GM19468 (cell line): ENCODE measurements at regions not wholly inside any gene's neighbourhood (a gene's known extent, or its start where the extent isn't known, plus 50 kb on each side); places are given as distances from the start of the nearest gene placed in this dataset.

Experiments
- ATAC-seq: cut with Tn5 transposase; IDR thresholded peaks from one replicate; pipeline ENCODE4 v1.9.1; 2021; ENCODE audit warnings: mild to moderate bottlenecking, moderate library complexity, moderate number of reproducible peaks; ENCODE audit not compliant: unreplicated experiment; ENCODE audit errors: extremely low read depth

GRCh38 chr1:5720045-5720444 is 272.2 kb downstream of the NPHP4 start:
- ATAC-seq: no peak

GRCh38 chr1:5718831-5719632 is 273.2 kb downstream of the NPHP4 start:
- no peak for ATAC-seq

- ATAC-seq: no peak
These were observed 275.1 kb downstream of the NPHP4 start for GRCh38 chr1:5717031-5717682.

GRCh38 chr1:5716126-5716525 is 276.1 kb downstream of the NPHP4 start:
- ATAC-seq: no peak

- no peak for ATAC-seq
These were observed 278.9 kb downstream of the NPHP4 start for GRCh38 chr1:5713101-5714010.

- ATAC-seq: no peak
These were observed 280.1 kb downstream of the NPHP4 start for GRCh38 chr1:5711956-5712645.

GRCh38 chr1:5711079-5711478 is 281.1 kb downstream of the NPHP4 start:
- ATAC-seq: no peak

- ATAC-seq: no peak
These were observed 282.2 kb downstream of the NPHP4 start for GRCh38 chr1:5709976-5710375.

GRCh38 chr1:5709461-5709975 is 282.7 kb downstream of the NPHP4 start:
- ATAC-seq: no peak

- no peak for ATAC-seq
These were observed 283.6 kb downstream of the NPHP4 start for GRCh38 chr1:5708346-5709245.

- no peak for ATAC-seq
These were observed 284.5 kb downstream of the NPHP4 start for GRCh38 chr1:5707566-5708345.

- ATAC-seq: no peak
These were observed 286.0 kb downstream of the NPHP4 start for GRCh38 chr1:5706239-5706638.

- ATAC-seq: no peak
These were observed 286.5 kb downstream of the NPHP4 start for GRCh38 chr1:5705751-5706150.

- ATAC-seq: no peak
These were observed 287.4 kb downstream of the NPHP4 start for GRCh38 chr1:5704561-5705514.

- ATAC-seq: no peak
These were observed 290.6 kb downstream of the NPHP4 start for GRCh38 chr1:5701642-5702041.

GRCh38 chr1:5693568-5693967 is 298.7 kb downstream of the NPHP4 start:
- ATAC-seq: no peak

- no peak for ATAC-seq
These were observed 299.6 kb downstream of the NPHP4 start for GRCh38 chr1:5692664-5693063.
